HEK293 (cell line): ENCODE measurements at regions not wholly inside any gene's neighbourhood (a gene's known extent, or its start where the extent isn't known, plus 50 kb on each side); places are given as distances from the start of the nearest gene placed in this dataset.

Source experiments
- CTCF ChIP-seq: fragments of 450-650 bp; formaldehyde crosslinking; IDR thresholded peaks from 2 replicates; pipeline ENCODE4 v1.5.1; 2016; ENCODE audit warnings: missing biosample characterization, missing genetic modification characterization
- HOXA7 ChIP-seq: sonication (generic); formaldehyde crosslinking; IDR thresholded peaks from 2 replicates; pipeline ENCODE4 v1.8.1; 2022; ENCODE audit warnings: missing genetic modification reagents, borderline replicate concordance
- KLF1 ChIP-seq: fragments of 450-650 bp; formaldehyde crosslinking; IDR thresholded peaks from 2 replicates; pipeline ENCODE4 v1.5.1; 2016; ENCODE audit warnings: missing biosample characterization, missing genetic modification characterization
- PRDM10 ChIP-seq: fragments of 450-650 bp; formaldehyde crosslinking; IDR thresholded peaks from 2 replicates; pipeline ENCODE4 v1.5.1; 2016; ENCODE audit warnings: missing biosample characterization, missing genetic modification characterization
- PRDM4 ChIP-seq: fragments of 450-650 bp; formaldehyde crosslinking; IDR thresholded peaks from 2 replicates; pipeline ENCODE4 v1.5.1; 2017; ENCODE audit warnings: missing biosample characterization, missing genetic modification characterization
- ZEB2 ChIP-seq: fragments of 450-650 bp; formaldehyde crosslinking; IDR thresholded peaks from 2 replicates; pipeline ENCODE4 v1.5.1; 2016; ENCODE audit warnings: missing biosample characterization, missing genetic modification characterization
- ZNF121 ChIP-seq: fragments of 450-650 bp; formaldehyde crosslinking; IDR thresholded peaks from 2 replicates; pipeline ENCODE4 v1.5.1; 2016; ENCODE audit warnings: missing biosample characterization, missing genetic modification characterization
- ZNF138 ChIP-seq: fragments of 450-650 bp; formaldehyde crosslinking; IDR thresholded peaks from 2 replicates; pipeline ENCODE4 v1.5.1; 2016; ENCODE audit warnings: missing biosample characterization, missing genetic modification characterization, borderline replicate concordance
- ZNF140 ChIP-seq: fragments of 450-650 bp; formaldehyde crosslinking; IDR thresholded peaks from 2 replicates; pipeline ENCODE4 v1.5.1; 2016; ENCODE audit warnings: missing biosample characterization, missing genetic modification characterization
- ZNF302 ChIP-seq: fragments of 450-650 bp; formaldehyde crosslinking; IDR thresholded peaks from 2 replicates; pipeline ENCODE4 v1.5.1; 2016; ENCODE audit warnings: missing biosample characterization, missing genetic modification characterization, low read depth
- ZNF341 ChIP-seq: fragments of 450-650 bp; formaldehyde crosslinking; IDR thresholded peaks from 2 replicates; pipeline ENCODE4; 2016; ENCODE audit warnings: low read depth, missing biosample characterization, missing genetic modification characterization
- ZNF398 ChIP-seq: fragments of 450-650 bp; formaldehyde crosslinking; IDR thresholded peaks from 2 replicates; pipeline ENCODE4 v1.5.1; 2017; ENCODE audit warnings: missing biosample characterization, missing genetic modification characterization
- ZNF654 ChIP-seq: fragments of 450-650 bp; formaldehyde crosslinking; IDR thresholded peaks from 2 replicates; pipeline ENCODE4 v1.5.1; 2016; ENCODE audit warnings: low read depth, missing biosample characterization, missing genetic modification characterization

- TF ChIP-seq ZNF138 (tag by site-specific recombination): no peak
- TF ChIP-seq ZNF654: peak; percentile 38
- TF ChIP-seq CTCF (tag by site-specific recombination): peak; percentile 18; the same call in 1 of the 2 replicates
- TF ChIP-seq KLF1 (tag by site-specific recombination): no peak
- TF ChIP-seq ZNF398: no peak
- no peak for TF ChIP-seq ZNF302 (tag by site-specific recombination)
- no peak for TF ChIP-seq ZNF341 (tag by site-specific recombination)
- TF ChIP-seq ZNF121 (tag by site-specific recombination): no peak
- TF ChIP-seq ZNF140: no peak
- TF ChIP-seq HOXA7 (CRISPR knock-in tag): no peak
- no peak for TF ChIP-seq ZEB2
- TF ChIP-seq PRDM4 (tag by site-specific recombination): no peak
- no peak for TF ChIP-seq PRDM10 (tag by site-specific recombination)
These were observed 1392.4 kb upstream of the TMEM132C start for GRCh38 chr12:126874427-126875026.
